Activated T-helper 1 cell treated with Interleukin-2 at 50 U/mL for 16 hours (primary cell): ENCODE measurements at regions not wholly inside any gene's neighbourhood (a gene's known extent, or its start where the extent isn't known, plus 50 kb on each side); places are given as distances from the start of the nearest gene placed in this dataset.
"Not testable (repeated sequence)": the region's sequence is repeated elsewhere in the genome, so short reads cannot be mapped to it uniquely, and the experiment has no call there.

Experiments
- DNase-seq: peaks from one replicate; pipeline ENCODE4 v3.0.0-alpha.2; 2020; ENCODE audit warnings: low read depth

GRCh38 chr5:108588323-108588722 lies 159.4 kb upstream of the FER start:
- no peak for DNase-seq

DNA sequence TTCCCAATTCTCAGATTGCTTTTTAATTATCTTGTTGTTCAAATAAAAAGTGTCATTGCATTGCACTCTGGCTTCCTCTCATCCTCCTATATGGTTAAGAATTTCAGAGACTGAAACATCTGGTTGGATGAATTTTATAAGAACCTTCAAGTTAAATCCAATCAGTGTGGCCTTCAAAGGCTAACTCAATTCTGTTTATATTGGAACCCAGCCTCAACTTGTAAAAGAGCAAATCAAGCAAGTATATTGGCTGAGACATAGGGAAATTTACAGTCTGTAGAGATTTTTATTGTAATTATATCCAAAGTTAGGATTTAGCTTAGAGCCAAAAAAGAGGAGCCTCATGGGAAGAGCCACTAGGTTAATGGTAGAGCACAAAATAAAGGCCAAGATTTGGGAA lies 159.9 kb upstream of the FER start:
- DNase-seq, result no peak

DNA sequence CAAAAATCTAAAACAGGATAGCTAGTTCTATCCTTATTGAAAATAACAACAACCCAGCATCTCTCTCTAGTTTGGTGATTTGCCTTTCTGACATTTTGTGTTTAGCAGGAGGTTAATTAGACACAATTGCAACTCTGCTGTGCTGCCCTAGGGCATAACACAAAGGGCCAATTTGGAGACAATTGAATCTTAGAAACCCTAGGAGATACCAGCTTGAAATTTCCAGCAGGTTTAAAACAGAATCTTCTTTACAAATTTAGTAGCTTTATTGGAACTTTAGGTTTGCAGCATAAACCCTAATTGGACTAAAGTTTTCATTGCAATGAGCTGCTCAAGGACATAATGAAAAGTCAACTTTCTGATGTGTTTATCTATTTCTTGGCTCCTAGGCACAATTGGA lies 166.7 kb upstream of the FER start:
- no peak for DNase-seq

DNA sequence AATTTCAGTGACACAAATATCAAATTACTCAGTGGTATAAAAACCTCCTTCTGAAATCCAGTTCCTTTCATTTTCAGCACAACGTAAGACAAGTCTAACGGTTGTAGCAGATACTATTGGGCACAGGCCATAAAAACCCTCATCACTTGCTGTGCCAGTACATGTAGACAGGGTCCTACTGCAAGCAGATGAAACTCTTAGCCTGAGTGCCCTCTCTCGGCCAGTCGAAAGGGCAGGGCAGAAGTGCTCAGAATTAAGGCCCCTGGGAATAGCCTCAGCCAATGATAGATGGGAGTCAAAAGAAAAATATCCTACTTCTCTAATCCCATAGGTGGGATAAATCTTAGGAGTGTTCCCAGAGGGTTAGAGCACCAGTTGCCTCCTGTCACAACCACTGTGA lies 168.5 kb upstream of the FER start:
- DNase-seq, result no peak

DNA sequence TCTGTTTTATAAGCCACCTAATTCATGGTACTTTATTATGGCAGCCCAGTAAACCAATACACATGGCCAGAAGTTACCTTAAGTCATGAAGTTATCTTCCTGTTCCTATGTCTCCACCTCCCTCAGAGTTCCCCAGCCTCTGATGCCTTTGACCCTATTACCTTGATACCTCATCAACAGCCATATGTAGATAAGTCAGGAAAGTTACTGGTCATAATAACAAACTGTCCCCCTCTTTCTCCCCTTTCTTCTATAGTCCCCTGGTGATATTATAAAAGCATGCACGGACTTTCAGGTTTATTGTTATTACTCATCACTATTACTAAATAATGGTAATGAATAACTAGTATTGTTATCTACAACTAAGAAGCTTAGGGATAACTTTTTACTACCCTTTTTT lies 168.9 kb upstream of the FER start:
- DNase-seq, result no peak

GRCh38 chr5:108567429-108567828 lies 180.3 kb upstream of the FER start:
- DNase-seq, result no peak

GRCh38 chr5:108564441-108564840 lies 182.5 kb upstream of the FBXL17 start:
- no peak for DNase-seq

GRCh38 chr5:108562205-108562454 lies 180.2 kb upstream of the FBXL17 start:
- no peak for DNase-seq

GRCh38 chr5:108561416-108562204 lies 179.7 kb upstream of the FBXL17 start:
- DNase-seq, result no peak

DNA sequence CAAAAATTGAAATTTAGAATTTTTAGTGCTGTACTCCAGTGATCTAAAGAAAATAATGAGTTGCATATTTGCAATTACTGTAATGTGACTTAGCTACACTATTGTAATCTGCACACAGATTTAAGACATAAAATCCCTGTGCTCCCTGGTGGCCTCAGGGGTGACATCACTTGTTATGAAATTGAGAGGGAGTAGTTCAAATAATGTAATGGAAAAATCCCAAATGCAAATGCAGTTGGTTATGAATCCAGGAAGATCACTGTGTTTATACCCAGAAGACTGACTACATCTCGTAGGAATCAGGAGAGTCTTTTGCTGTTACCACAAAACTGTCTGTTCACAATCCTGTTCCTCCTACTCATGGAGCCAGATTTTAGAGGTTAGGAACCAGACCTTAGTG lies 178.7 kb upstream of the FBXL17 start:
- no peak for DNase-seq

- DNase-seq, result no peak
Observed at GRCh38 chr5:108560166-108560565, 178.3 kb upstream of the FBXL17 start.

GRCh38 chr5:108558840-108559239 lies 176.9 kb upstream of the FBXL17 start:
- not testable (repeated sequence) for DNase-seq

DNA sequence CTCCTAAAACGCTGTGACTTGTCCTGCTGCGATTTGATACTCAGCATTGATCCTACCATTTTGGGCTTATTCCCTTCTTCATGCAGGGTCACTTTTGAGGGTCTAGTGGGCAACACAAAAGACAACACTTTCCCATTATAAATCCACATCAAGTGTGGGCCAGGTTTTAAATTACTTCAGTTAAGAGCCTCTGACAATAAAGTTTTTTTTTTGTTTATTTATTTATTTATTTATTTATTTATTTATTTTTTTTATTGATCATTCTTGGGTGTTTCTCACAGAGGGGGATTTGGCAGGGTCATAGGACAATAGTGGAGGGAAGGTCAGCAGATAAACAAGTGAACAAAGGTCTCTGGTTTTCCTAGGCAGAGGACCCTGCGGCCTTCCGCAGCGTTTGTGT lies 176.2 kb upstream of the FBXL17 start:
- not testable (repeated sequence) for DNase-seq

DNA sequence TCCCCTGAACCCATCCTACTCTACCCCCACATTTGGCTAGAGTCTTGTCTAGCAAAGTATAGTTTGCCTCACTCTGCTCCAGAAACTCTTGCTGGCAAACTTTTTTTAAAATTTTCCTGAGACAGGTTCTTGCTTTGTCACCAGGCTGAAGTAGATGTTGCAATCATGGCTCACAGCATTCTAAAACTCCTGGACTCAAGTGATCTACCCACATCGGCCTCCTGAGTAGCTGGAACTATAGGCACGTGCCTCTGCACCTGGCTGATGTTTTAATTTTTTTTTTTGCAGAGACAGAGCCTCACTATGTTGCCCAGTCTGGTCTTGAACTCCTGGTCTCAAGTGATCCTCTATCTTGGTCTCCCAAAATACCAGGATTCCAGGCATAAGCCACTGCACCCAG lies 175.8 kb upstream of the FBXL17 start:
- no peak for DNase-seq

GRCh38 chr5:108556441-108557145 lies 174.7 kb upstream of the FBXL17 start:
- DNase-seq, result no peak

GRCh38 chr5:108548684-108549596 lies 167.0 kb upstream of the FBXL17 start:
- no peak for DNase-seq

- DNase-seq, result no peak
Observed at GRCh38 chr5:108546939-108547338, 165.0 kb upstream of the FBXL17 start.

DNA sequence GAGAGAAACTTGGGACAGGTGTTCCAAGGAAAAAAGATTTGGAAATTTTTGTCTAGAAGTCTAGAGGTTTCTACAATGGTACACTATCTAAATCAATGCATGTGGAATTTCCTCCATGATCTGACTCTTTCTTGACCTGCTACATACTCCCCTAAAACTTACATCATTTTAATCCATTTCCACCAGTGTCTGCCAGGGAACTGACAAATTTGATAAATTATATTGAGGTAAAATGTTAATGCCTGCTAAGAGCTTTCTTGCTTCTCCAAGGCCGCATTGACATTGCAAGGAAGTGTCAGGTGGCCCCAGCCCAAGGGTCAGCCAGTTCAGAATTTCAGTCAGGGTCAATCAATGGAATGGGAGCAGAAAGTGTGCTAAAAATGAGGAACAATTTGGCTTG lies 163.4 kb upstream of the FBXL17 start:
- DNase-seq, result no peak

DNA sequence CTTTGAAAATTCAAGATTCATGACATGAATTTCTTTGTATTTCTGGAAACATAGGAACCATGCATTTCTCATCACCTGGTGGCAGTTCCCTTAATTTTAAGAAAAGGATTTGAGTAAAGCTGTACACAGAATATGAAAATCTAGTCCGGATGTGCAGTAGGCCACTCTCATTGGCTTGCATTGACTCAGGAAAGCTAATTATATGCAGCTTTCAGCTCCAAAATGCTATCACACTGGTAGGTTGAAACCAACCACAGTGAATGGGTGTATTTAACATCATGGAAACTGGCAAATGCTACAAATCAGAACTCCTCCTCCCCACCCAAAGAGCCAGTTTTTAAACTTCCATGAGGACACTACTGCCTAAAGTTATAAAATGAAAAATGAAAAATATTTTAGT lies 161.6 kb upstream of the FBXL17 start:
- DNase-seq, result no peak

DNA sequence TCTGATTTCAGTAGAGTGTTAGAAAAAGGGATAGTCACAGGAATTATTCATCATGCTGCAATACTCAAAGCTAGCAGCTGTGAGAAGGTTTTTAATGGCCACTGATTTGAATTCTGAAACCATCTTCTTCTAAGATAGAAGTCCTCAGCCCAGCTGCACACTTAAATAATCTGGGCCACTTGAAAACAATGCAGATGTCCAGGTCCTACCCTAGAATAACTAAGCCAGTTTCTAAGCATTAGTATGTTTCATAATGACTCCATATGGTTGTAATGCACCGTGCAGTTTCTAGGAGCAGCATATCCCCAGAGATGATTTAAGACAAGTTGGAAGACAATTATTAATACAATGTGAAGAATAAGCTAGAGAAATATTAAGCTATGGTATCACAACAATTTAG lies 159.9 kb upstream of the FBXL17 start:
- no peak for DNase-seq

DNA sequence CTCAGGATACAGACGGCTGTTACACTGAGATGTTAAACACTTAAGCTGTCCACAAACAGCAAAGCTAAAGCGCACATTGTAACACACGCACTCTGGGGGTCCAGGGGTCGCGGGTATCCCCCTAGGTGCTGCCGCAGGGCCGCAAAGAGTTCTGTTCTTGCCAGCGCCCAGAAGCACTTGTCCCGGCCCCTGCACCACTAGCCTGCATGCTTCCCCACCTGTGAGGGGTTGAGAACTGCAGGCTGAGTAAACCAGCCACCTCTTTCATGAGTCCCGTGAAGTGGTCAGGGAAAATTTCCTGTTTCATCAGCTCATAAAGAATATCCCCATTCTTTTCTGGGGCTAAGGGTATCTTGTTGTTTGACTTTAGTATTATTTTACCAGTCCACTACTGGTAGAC lies 154.4 kb upstream of the FBXL17 start:
- no peak for DNase-seq

- not testable (repeated sequence) for DNase-seq
Observed at GRCh38 chr5:108532129-108532445, 150.2 kb upstream of the FBXL17 start.
